ENCODE measurements at regions not wholly inside any gene's neighbourhood (a gene's known extent, or its start where the extent isn't known, plus 50 kb on each side); places are given as distances from the start of the nearest gene placed in this dataset.
A peak's percentile ranks its signal among the peaks of the same experiment; 100 is the strongest.

DNA sequence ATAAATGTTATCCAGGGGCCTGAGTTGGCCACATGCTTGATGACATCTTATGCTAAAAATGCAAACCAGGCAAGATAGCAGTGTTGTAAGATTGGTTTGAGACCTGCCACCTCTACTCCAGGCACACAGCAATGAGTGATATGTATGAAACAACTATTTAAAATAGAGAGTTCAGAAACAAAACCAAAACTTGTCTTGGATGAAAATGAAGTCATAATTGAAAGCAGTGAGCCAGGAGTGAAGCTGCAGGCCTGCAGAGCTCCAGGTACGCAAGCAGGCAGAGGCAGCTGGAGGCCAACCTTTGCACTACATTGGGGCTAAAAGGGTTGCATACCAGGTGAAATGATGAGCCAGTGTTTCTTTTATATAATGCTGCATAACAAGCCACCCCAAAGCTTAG lies 89.2 kb upstream of the SPATS2L start:
- intact Hi-C loops (cut with DNase I), result no loop called here
- no peaks in the 10 kb centered on the region for H3K9me3 ChIP-seq
- WGBS (ENCODE audit: insufficient coverage, low coverage, low lambda C conversion rate, missing lambda C conversion rate), result 42% methylated on average over 1 of the region's 1 CpG

DNA sequence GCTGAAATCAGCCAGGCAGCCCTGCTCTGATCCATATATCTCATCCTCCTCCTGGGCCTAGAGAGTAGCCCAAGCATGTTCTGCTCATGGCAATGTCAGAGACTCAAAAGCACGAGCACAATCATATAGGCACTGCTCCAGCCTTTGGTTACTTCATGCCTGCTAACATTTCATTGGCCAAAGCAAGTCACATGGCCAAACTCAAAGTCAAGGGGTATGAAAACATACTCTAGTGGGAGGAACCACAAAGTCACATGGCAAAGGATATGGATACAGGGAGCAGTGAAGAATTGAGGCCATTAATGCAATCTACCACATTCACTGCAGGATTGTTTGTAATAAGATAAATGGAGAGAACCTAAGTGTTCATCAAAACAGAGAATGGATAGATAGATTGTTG lies 87.8 kb upstream of the SPATS2L start:
- no peak for ATAC-seq
- intact Hi-C loops (cut with DNase I), result no loop called here
- H3K27me3 ChIP-seq, result no peaks in the 10 kb centered on the region
- no peak for DNase-seq
- H3K36me3 ChIP-seq, result no peaks in the 10 kb centered on the region
- H3K4me1 ChIP-seq, result peaks cover 0 to 54% (median 16%) of the 10 kb centered on the region in 4 donors
- no peak overlapping the region for H3K4me3 ChIP-seq
- 75% methylated on average over 1 of the region's 1 CpG for WGBS (ENCODE audit: insufficient coverage, low coverage, low lambda C conversion rate, missing lambda C conversion rate)
- H3K27ac ChIP-seq, result no peak overlapping the region
- no peaks in the 10 kb centered on the region for H3K9me3 ChIP-seq
- TF ChIP-seq POLR2A (IDR thresholded peaks at IDR 0.05), result no peak

More for the DNA sequence above, 89.2 kb upstream of the SPATS2L start:
- DNase-seq (no peak), ATAC-seq (peak in 1 of 4 donors; percentile 10)
- no peak overlapping the region for H3K27ac ChIP-seq
- H3K27me3 ChIP-seq, result no peaks in the 10 kb centered on the region
- H3K4me3 ChIP-seq, result no peak overlapping the region
- H3K36me3 ChIP-seq, result no peaks in the 10 kb centered on the region
- TF ChIP-seq, protein P1, sequence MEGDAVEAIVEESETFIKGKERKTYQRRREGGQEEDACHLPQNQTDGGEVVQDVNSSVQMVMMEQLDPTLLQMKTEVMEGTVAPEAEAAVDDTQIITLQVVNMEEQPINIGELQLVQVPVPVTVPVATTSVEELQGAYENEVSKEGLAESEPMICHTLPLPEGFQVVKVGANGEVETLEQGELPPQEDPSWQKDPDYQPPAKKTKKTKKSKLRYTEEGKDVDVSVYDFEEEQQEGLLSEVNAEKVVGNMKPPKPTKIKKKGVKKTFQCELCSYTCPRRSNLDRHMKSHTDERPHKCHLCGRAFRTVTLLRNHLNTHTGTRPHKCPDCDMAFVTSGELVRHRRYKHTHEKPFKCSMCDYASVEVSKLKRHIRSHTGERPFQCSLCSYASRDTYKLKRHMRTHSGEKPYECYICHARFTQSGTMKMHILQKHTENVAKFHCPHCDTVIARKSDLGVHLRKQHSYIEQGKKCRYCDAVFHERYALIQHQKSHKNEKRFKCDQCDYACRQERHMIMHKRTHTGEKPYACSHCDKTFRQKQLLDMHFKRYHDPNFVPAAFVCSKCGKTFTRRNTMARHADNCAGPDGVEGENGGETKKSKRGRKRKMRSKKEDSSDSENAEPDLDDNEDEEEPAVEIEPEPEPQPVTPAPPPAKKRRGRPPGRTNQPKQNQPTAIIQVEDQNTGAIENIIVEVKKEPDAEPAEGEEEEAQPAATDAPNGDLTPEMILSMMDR (IDR thresholded peaks at IDR 0.05), result no peak
- TF ChIP-seq POLR2A (IDR thresholded peaks at IDR 0.05), result no peak
- peaks cover 0 to 50% (median 19%) of the 10 kb centered on the region in 4 donors for H3K4me1 ChIP-seq

- Histone ChIP-seq H3K4me3 (no peak overlapping the region), H3K9me3 (no peaks in the 10 kb centered on the region), H3K27me3 (no peaks in the 10 kb centered on the region), H3K4me1 (peaks cover 0 to 49% (median 13%) of the 10 kb centered on the region in 4 donors), H3K36me3 (no peaks in the 10 kb centered on the region), H3K27ac (peak overlapping the region in 2 of 3 donors; percentile 19 to 64)
- WGBS (ENCODE audit: insufficient coverage, low coverage, low lambda C conversion rate, missing lambda C conversion rate), result 29% methylated on average over 3 of the region's 3 CpGs
- intact Hi-C loops (cut with DNase I), result no loop called here
- ATAC-seq (peak in 3 of 4 donors; percentile 45 to 51 (median 46)), DNase-seq (peak in 1 of 3 donors; percentile 60)
- TF ChIP-seq, protein P1 (IDR thresholded peaks at IDR 0.05), result no peak
- TF ChIP-seq POLR2A (IDR thresholded peaks at IDR 0.05), result no peak
These were observed 87.0 kb upstream of the SPATS2L start for GRCh38 chr2:200219309-200220113.

DNA sequence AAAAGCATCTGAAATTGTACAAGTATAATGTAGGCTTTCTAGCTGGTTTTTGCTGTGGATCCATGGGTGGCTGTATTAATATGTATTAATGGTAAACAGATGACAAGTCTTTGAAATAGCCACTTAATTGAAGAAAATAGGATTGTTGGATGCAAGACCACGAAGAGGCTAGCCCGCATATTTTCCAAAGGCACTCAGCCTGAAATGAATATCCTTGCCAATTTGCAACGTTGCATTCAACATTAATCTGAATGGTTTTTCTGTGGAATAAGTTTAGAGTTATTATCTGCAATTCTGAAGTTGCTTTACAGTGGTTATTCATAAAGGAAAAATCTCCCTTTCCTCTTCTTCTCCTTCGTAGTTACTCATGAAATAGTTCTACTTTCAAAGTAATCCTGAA lies 86.2 kb upstream of the SPATS2L start:
- peak overlapping the region; percentile 19 to 64 (median 42) for H3K27ac ChIP-seq
- intact Hi-C loops (cut with DNase I), result no loop called here
- ATAC-seq, result no peak
- 55% methylated on average over 4 of the region's 4 CpGs for WGBS (ENCODE audit: insufficient coverage, low coverage, low lambda C conversion rate, missing lambda C conversion rate)
- H3K4me3 ChIP-seq, result no peak overlapping the region
- no peaks in the 10 kb centered on the region for H3K36me3 ChIP-seq
- H3K4me1 ChIP-seq, result peaks cover 0 to 45% (median 12%) of the 10 kb centered on the region in 4 donors
- no peaks in the 10 kb centered on the region for H3K9me3 ChIP-seq
- H3K27me3 ChIP-seq, result no peaks in the 10 kb centered on the region
- DNase-seq, result no peak
- TF ChIP-seq POLR2A (IDR thresholded peaks at IDR 0.05), result no peak
- TF ChIP-seq, protein P1 (IDR thresholded peaks at IDR 0.05), result no peak
